HEK293T (cell line): ENCODE measurements at regions not wholly inside any gene's neighbourhood (a gene's known extent, or its start where the extent isn't known, plus 50 kb on each side); places are given as distances from the start of the nearest gene placed in this dataset.

Experiments
- CTCF ChIA-PET: fragments of 350-600 bp; formaldehyde crosslinking; extraction: SDS; loops from one replicate; lab custom pipeline; 2021; ENCODE audit warnings: antibody characterized with exemption, inconsistent platforms; lab: Yijun Ruan, JAX
- POLR2A ChIA-PET: fragments of 350-600 bp; formaldehyde crosslinking; extraction: SDS; loops from one replicate; lab custom pipeline; 2020; ENCODE audit warnings: antibody characterized with exemption, inconsistent platforms; lab: Yijun Ruan, JAX
- DNase-seq: peaks from one replicate; pipeline ENCODE4 v3.0.0; 2012; ENCODE audit warnings: mixed read lengths; ENCODE audit errors: extremely low spot score
- ARNT ChIP-seq: fragments of 450-650 bp; IDR thresholded peaks from 2 replicates; pipeline ENCODE4 v1.6.1; 2017; ENCODE audit warnings: mild to moderate bottlenecking
- BHLHE40 ChIP-seq: fragments of 450-650 bp; IDR thresholded peaks from 2 replicates; pipeline ENCODE4 v1.6.1; 2016; ENCODE audit warnings: mild to moderate bottlenecking, moderate library complexity, borderline replicate concordance
- CTBP1 ChIP-seq: fragments of 450-650 bp; IDR thresholded peaks from 2 replicates; pipeline ENCODE4 v1.6.1; 2016; ENCODE audit warnings: borderline replicate concordance
- ELF4 ChIP-seq: fragments of 450-650 bp; IDR thresholded peaks from 2 replicates; pipeline ENCODE4 v1.6.1; 2017; ENCODE audit warnings: antibody characterized with exemption
- FOXA1 ChIP-seq: fragments of 450-650 bp; IDR thresholded peaks from 2 replicates; pipeline ENCODE4 v1.6.1; 2016; ENCODE audit warnings: mild to moderate bottlenecking
- FOXK2 ChIP-seq: fragments of 450-650 bp; IDR thresholded peaks from 2 replicates; pipeline ENCODE4 v1.6.1; 2016; ENCODE audit warnings: mild to moderate bottlenecking
- FOXM1 ChIP-seq: fragments of 450-650 bp; IDR thresholded peaks from 2 replicates; pipeline ENCODE4 v1.6.1; 2017; ENCODE audit warnings: mild to moderate bottlenecking, borderline replicate concordance
- HDGF ChIP-seq: fragments of 450-650 bp; IDR thresholded peaks from 2 replicates; pipeline ENCODE4 v1.6.1; 2017; ENCODE audit warnings: antibody characterized with exemption, borderline replicate concordance
- L3MBTL2 ChIP-seq: fragments of 450-650 bp; conservative IDR thresholded peaks from 2 replicates; pipeline ENCODE4 v1.6.1; 2016; ENCODE audit warnings: mild to moderate bottlenecking
- LEF1 ChIP-seq: fragments of 450-650 bp; IDR thresholded peaks from 2 replicates; pipeline ENCODE4 v1.6.1; 2017; ENCODE audit warnings: mild to moderate bottlenecking, borderline replicate concordance
- NFRKB ChIP-seq: fragments of 450-650 bp; IDR thresholded peaks from 2 replicates; pipeline ENCODE4 v1.6.1; 2016; ENCODE audit warnings: mild to moderate bottlenecking, moderate library complexity
- PKNOX1 ChIP-seq: fragments of 450-650 bp; IDR thresholded peaks from 2 replicates; pipeline ENCODE4 v1.6.1; 2016
- SP1 ChIP-seq: fragments of 450-650 bp; IDR thresholded peaks from 2 replicates; pipeline ENCODE4 v1.6.1; 2017
- SUZ12 ChIP-seq: fragments of 450-650 bp; IDR thresholded peaks from 2 replicates; pipeline ENCODE4 v1.6.1; 2016; ENCODE audit warnings: mild to moderate bottlenecking
- TARDBP ChIP-seq: fragments of 450-650 bp; IDR thresholded peaks from 2 replicates; pipeline ENCODE4 v1.6.1; 2016
- ZNF384 ChIP-seq: fragments of 450-650 bp; IDR thresholded peaks from 2 replicates; pipeline ENCODE4 v1.6.1; 2016

DNA sequence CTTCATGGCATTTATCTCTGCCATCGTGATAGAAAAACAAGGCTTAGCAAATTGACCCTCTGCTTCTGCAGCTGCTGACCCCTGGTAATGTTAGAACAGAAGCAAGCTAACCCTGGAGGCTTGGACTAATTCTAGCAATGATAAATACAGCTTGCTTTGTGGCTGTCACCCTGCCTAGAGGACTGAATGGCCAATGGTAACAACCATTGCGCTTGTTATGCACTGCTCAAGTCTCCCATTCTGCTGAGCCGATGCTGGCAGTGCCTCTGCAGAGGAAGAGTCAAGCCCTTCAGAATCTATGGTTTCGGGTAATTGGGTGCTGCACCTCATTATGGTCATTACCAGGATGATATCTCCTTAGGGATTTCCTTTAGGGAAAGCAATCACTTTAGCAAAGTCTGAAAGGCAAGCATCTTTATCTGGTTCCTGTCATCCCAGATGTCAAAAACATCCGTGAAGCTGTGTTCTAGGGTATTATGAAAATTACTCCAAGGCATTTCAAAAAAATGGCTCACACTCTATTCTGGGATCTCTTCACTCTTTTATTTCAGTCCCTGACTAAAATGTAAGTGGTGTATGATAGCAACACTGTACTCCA lies 186.8 kb upstream of the DLGAP1 start:
- POLR2A ChIA-PET: no interaction called here
- CTCF ChIA-PET: no interaction called here
- no peak for DNase-seq
- TF ChIP-seq ARNT (no peak), BHLHE40 (no peak), LEF1 (no peak), SUZ12 (no peak), FOXK2 (no peak), ELF4 (no peak), FOXM1 (no peak), SP1 (no peak), PKNOX1 (no peak), ZNF384 (no peak), L3MBTL2 (no peak), TARDBP (no peak), CTBP1 (no peak), FOXA1 (no peak), NFRKB (no peak), HDGF (no peak)

GRCh38 chr18:4640349-4641012 lies 185.4 kb upstream of the DLGAP1 start:
- ChIA-PET POLR2A (no interaction called here), CTCF (no interaction called here)
- TF ChIP-seq LEF1 (no peak), FOXA1 (no peak), CTBP1 (no peak), PKNOX1 (no peak), NFRKB (no peak)
- no peak for DNase-seq

- CTCF ChIA-PET: no interaction called here
- POLR2A ChIA-PET: no interaction called here
- no peak for DNase-seq
- no peak for TF ChIP-seq PKNOX1
- no peak for TF ChIP-seq NFRKB
- no peak for TF ChIP-seq BHLHE40
- TF ChIP-seq ARNT: no peak
- TF ChIP-seq TARDBP: no peak
- no peak for TF ChIP-seq LEF1
- no peak for TF ChIP-seq ELF4
- TF ChIP-seq FOXM1: no peak
- TF ChIP-seq SP1: no peak
- TF ChIP-seq FOXK2: no peak
- no peak for TF ChIP-seq L3MBTL2
- TF ChIP-seq SUZ12: no peak
Measured at GRCh38 chr18:4639628-4640310, 184.7 kb upstream of the DLGAP1 start.

GRCh38 chr18:4638680-4639079 lies 183.6 kb upstream of the DLGAP1 start:
- CTCF ChIA-PET: no interaction called here
- POLR2A ChIA-PET: no interaction called here
- DNase-seq: no peak
- TF ChIP-seq ELF4 (no peak), NFRKB (no peak), L3MBTL2 (no peak), BHLHE40 (no peak), HDGF (no peak), LEF1 (no peak), FOXM1 (no peak), FOXA1 (no peak), SP1 (no peak), ZNF384 (no peak), TARDBP (no peak), PKNOX1 (no peak), CTBP1 (no peak), SUZ12 (no peak)

GRCh38 chr18:4637876-4638275 lies 182.8 kb upstream of the DLGAP1 start:
- DNase-seq: no peak
- POLR2A ChIA-PET: no interaction called here
- TF ChIP-seq LEF1: no peak
- TF ChIP-seq BHLHE40: no peak
- no peak for TF ChIP-seq NFRKB
- TF ChIP-seq ZNF384: no peak
- TF ChIP-seq ELF4: no peak
- TF ChIP-seq FOXK2: no peak
- no peak for TF ChIP-seq TARDBP
- CTCF ChIA-PET: no interaction called here

DNA sequence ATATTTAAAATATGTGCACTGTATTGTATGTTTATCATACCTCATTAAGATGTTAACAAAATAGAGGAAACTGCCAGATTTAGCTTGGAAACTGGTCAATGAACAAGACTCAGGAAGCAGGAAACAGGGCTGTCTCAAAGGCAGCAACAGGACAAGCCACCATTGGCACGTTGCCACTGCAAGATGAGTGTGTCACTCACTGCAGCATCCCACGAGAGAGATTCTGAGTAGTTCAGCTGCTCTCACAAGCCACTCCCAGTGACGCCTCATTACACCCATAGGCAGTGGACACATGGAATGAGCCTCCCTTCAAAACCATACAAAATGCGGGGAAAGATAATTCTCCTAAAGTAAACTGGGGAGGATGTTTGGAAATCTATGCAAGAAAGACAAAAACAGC lies 181.9 kb upstream of the DLGAP1 start:
- CTCF ChIA-PET: no interaction called here
- POLR2A ChIA-PET: no interaction called here
- no peak for DNase-seq
- TF ChIP-seq SUZ12: no peak
- TF ChIP-seq NFRKB: no peak
- no peak for TF ChIP-seq ELF4
- TF ChIP-seq FOXM1: no peak
- TF ChIP-seq ZNF384: no peak
- no peak for TF ChIP-seq LEF1
- TF ChIP-seq BHLHE40: no peak
- TF ChIP-seq TARDBP: no peak
- TF ChIP-seq ARNT: no peak
- no peak for TF ChIP-seq PKNOX1
- TF ChIP-seq SP1: no peak
- no peak for TF ChIP-seq FOXA1
